ENCODE measurements at regions not wholly inside any gene's neighbourhood (a gene's known extent, or its start where the extent isn't known, plus 50 kb on each side); places are given as distances from the start of the nearest gene placed in this dataset.

GRCh38 chr15:30010746-30011145 is 72.0 kb upstream of the GOLGA8J start:
- TF ChIP-seq EZH2 (IDR thresholded peaks at IDR 0.05; ENCODE audit: low read depth) = no peak
- TF ChIP-seq, protein P1, sequence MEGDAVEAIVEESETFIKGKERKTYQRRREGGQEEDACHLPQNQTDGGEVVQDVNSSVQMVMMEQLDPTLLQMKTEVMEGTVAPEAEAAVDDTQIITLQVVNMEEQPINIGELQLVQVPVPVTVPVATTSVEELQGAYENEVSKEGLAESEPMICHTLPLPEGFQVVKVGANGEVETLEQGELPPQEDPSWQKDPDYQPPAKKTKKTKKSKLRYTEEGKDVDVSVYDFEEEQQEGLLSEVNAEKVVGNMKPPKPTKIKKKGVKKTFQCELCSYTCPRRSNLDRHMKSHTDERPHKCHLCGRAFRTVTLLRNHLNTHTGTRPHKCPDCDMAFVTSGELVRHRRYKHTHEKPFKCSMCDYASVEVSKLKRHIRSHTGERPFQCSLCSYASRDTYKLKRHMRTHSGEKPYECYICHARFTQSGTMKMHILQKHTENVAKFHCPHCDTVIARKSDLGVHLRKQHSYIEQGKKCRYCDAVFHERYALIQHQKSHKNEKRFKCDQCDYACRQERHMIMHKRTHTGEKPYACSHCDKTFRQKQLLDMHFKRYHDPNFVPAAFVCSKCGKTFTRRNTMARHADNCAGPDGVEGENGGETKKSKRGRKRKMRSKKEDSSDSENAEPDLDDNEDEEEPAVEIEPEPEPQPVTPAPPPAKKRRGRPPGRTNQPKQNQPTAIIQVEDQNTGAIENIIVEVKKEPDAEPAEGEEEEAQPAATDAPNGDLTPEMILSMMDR (conservative IDR thresholded peaks at IDR 0.05) = no peak
